ENCODE measurements at regions not wholly inside any gene's neighbourhood (a gene's known extent, or its start where the extent isn't known, plus 50 kb on each side); places are given as distances from the start of the nearest gene placed in this dataset.
A peak's percentile ranks its signal among the peaks of the same experiment; 100 is the strongest.

GRCh38 chr20:51333446-51333845 lies 209.1 kb downstream of the NFATC2 start (continued):
- TF ChIP-seq ZNF565 (CRISPR knock-in tag; conservative IDR thresholded peaks at IDR 0.05; ENCODE audit: low read depth) (no peak), ARNTL (CRISPR knock-in tag; IDR thresholded peaks at IDR 0.05; ENCODE audit: borderline replicate concordance, low read depth) (no peak), OSR1 (CRISPR knock-in tag; IDR thresholded peaks at IDR 0.05) (no peak)

DNA sequence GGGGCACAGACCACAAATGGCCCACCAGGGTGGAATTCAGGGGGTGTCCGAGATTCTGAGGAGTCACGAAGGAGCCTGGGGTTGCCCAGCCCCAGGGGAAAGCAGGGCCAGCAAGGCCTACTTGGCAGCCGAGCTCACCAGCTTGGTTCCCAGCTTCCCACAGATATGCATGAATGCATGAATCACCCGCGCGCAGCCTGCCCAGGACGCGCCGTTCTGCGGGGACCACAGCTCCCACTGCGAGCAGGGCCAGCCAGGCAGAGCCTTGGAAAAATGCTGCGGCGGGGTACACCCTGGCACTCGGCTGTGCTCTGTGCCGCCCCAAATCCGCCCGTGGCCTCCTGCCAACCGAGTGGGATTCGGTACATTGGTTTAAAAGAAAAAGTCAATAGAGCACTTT lies 211.0 kb downstream of the NFATC2 start:
- TF ChIP-seq TCF4 (CRISPR knock-in tag; IDR thresholded peaks at IDR 0.05; ENCODE audit: borderline replicate concordance) (no peak), PPARA (CRISPR knock-in tag; IDR thresholded peaks at IDR 0.05; ENCODE audit: borderline replicate concordance) (no peak), CSDC2 (CRISPR knock-in tag; IDR thresholded peaks at IDR 0.05) (no peak), ISL1 (CRISPR knock-in tag; IDR thresholded peaks at IDR 0.05) (no peak)
- TF ChIP-seq, protein P1, sequence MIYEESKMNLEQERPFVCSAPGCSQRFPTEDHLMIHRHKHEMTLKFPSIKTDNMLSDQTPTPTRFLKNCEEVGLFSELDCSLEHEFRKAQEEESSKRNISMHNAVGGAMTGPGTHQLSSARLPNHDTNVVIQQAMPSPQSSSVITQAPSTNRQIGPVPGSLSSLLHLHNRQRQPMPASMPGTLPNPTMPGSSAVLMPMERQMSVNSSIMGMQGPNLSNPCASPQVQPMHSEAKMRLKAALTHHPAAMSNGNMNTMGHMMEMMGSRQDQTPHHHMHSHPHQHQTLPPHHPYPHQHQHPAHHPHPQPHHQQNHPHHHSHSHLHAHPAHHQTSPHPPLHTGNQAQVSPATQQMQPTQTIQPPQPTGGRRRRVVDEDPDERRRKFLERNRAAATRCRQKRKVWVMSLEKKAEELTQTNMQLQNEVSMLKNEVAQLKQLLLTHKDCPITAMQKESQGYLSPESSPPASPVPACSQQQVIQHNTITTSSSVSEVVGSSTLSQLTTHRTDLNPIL (CRISPR knock-in tag; IDR thresholded peaks at IDR 0.05; ENCODE audit: low read depth): no peak
- ATAC-seq: no peak

DNA sequence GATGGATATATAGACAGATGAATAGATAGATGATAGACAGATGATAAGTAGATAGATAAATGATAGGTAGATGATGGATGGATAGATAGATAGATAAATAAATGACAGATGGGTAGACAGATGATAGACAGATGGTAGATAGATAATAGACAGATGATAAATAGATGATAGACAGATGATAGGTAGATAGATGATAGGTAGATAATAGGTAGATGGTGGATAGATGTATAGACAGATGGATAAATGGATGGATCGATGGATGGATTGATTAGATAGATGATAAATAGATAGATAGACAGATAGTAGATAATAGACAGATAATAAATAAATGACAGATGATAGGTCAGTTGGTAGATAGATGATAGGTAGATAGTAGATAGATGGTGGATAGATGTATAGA lies 212.7 kb downstream of the NFATC2 start:
- no peak for TF ChIP-seq ZC3H10 (CRISPR knock-in tag; IDR thresholded peaks at IDR 0.05)
- no peak for TF ChIP-seq PPARA (CRISPR knock-in tag; IDR thresholded peaks at IDR 0.05; ENCODE audit: borderline replicate concordance)
- no peak for TF ChIP-seq CSDC2 (CRISPR knock-in tag; IDR thresholded peaks at IDR 0.05)
- TF ChIP-seq TCF4 (CRISPR knock-in tag; IDR thresholded peaks at IDR 0.05; ENCODE audit: borderline replicate concordance): no peak
- no peak for TF ChIP-seq ZNF565 (CRISPR knock-in tag; conservative IDR thresholded peaks at IDR 0.05; ENCODE audit: low read depth)
- TF ChIP-seq PATZ1 (CRISPR knock-in tag; IDR thresholded peaks at IDR 0.05; ENCODE audit: borderline replicate concordance): no peak
- no peak for TF ChIP-seq POU6F1 (CRISPR knock-in tag; IDR thresholded peaks at IDR 0.05; ENCODE audit: borderline replicate concordance, low read depth)
- no peak for TF ChIP-seq BACH2 (CRISPR knock-in tag; IDR thresholded peaks at IDR 0.05; ENCODE audit: borderline replicate concordance)
- no peak for TF ChIP-seq GLIS3 (CRISPR knock-in tag; IDR thresholded peaks at IDR 0.05)
- TF ChIP-seq ISL1 (CRISPR knock-in tag; IDR thresholded peaks at IDR 0.05): no peak
- TF ChIP-seq ZFP3 (CRISPR knock-in tag; IDR thresholded peaks at IDR 0.05): no peak
- no peak for TF ChIP-seq RARB (CRISPR knock-in tag; IDR thresholded peaks at IDR 0.05)

GRCh38 chr20:51327251-51327841 lies 215.2 kb downstream of the NFATC2 start:
- no peak for TF ChIP-seq OSR1 (CRISPR knock-in tag; IDR thresholded peaks at IDR 0.05)
- TF ChIP-seq SNAI2 (CRISPR knock-in tag; IDR thresholded peaks at IDR 0.05): no peak
- no peak for TF ChIP-seq CSDC2 (CRISPR knock-in tag; IDR thresholded peaks at IDR 0.05)
- no peak for TF ChIP-seq ZC3H10 (CRISPR knock-in tag; IDR thresholded peaks at IDR 0.05)
- TF ChIP-seq ZNF8 (CRISPR knock-in tag; IDR thresholded peaks at IDR 0.05): no peak
- no peak for TF ChIP-seq PPARA (CRISPR knock-in tag; IDR thresholded peaks at IDR 0.05; ENCODE audit: borderline replicate concordance)
- no peak for TF ChIP-seq CSRNP3 (CRISPR knock-in tag; IDR thresholded peaks at IDR 0.05)
- TF ChIP-seq TOX (CRISPR knock-in tag; IDR thresholded peaks at IDR 0.05; ENCODE audit: borderline replicate concordance): no peak
- no peak for TF ChIP-seq ZFP3 (CRISPR knock-in tag; IDR thresholded peaks at IDR 0.05)
- no peak for TF ChIP-seq POU6F1 (CRISPR knock-in tag; IDR thresholded peaks at IDR 0.05; ENCODE audit: borderline replicate concordance, low read depth)
- no peak for TF ChIP-seq BACH2 (CRISPR knock-in tag; IDR thresholded peaks at IDR 0.05; ENCODE audit: borderline replicate concordance)
- TF ChIP-seq ESRRG (CRISPR knock-in tag; IDR thresholded peaks at IDR 0.05): no peak
- TF ChIP-seq TCF4 (CRISPR knock-in tag; IDR thresholded peaks at IDR 0.05; ENCODE audit: borderline replicate concordance): no peak
- TF ChIP-seq ARNTL (CRISPR knock-in tag; IDR thresholded peaks at IDR 0.05; ENCODE audit: borderline replicate concordance, low read depth): no peak
- TF ChIP-seq ZNF565 (CRISPR knock-in tag; conservative IDR thresholded peaks at IDR 0.05; ENCODE audit: low read depth): no peak
- peak; percentile 92 for ATAC-seq

More for the DNA sequence above, 212.7 kb downstream of the NFATC2 start:
- no peak for ATAC-seq

Measured in SK-N-SH treated with all-trans-retinoic acid at 6 μM for 48 hours (cell line).